NB4 (cell line): ENCODE measurements at regions not wholly inside any gene's neighbourhood (a gene's known extent, or its start where the extent isn't known, plus 50 kb on each side); places are given as distances from the start of the nearest gene placed in this dataset.

Source experiments
- MYC ChIP-seq: IDR thresholded peaks from 2 replicates; pipeline ENCODE4 v1.6.1; 2011; ENCODE audit warnings: low read depth, low read length
- POLR2A ChIP-seq: IDR thresholded peaks from 2 replicates; pipeline ENCODE4 v1.6.1; 2011; ENCODE audit warnings: mild to moderate bottlenecking; ENCODE audit not compliant: insufficient read length; ENCODE audit errors: extremely low read depth
- TF ChIP-seq, protein P1 (sequence below): IDR thresholded peaks from 2 replicates; pipeline ENCODE4 v1.6.1; 2011; ENCODE audit warnings: low read depth, low read length
- TF ChIP-seq, protein P2 (sequence below): IDR thresholded peaks from one replicate; pipeline ENCODE4 v1.5.1; 2012; ENCODE audit warnings: low read depth, low read length

DNA sequence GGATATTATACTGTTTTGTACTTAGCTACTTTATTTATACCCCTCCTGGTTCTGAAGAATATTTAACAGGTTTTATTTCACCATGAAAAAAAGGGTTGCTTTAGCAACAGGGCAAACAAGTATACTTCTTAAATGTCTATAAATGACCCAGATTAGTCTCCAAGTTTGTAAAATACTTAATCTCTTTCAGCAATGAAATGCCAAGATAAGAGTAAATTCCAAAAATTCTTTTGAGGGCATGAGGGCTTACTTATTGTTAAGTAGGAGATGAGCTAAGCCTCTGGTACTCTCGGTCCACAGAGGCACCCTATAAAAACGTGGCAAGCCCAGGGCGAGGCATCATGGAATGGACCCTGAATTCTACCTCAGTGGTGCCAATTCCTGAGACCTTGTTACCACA is 264.8 kb upstream of the NSMCE3 start:
- TF ChIP-seq, protein P1, sequence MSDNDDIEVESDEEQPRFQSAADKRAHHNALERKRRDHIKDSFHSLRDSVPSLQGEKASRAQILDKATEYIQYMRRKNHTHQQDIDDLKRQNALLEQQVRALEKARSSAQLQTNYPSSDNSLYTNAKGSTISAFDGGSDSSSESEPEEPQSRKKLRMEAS: no peak
- TF ChIP-seq, protein P2, sequence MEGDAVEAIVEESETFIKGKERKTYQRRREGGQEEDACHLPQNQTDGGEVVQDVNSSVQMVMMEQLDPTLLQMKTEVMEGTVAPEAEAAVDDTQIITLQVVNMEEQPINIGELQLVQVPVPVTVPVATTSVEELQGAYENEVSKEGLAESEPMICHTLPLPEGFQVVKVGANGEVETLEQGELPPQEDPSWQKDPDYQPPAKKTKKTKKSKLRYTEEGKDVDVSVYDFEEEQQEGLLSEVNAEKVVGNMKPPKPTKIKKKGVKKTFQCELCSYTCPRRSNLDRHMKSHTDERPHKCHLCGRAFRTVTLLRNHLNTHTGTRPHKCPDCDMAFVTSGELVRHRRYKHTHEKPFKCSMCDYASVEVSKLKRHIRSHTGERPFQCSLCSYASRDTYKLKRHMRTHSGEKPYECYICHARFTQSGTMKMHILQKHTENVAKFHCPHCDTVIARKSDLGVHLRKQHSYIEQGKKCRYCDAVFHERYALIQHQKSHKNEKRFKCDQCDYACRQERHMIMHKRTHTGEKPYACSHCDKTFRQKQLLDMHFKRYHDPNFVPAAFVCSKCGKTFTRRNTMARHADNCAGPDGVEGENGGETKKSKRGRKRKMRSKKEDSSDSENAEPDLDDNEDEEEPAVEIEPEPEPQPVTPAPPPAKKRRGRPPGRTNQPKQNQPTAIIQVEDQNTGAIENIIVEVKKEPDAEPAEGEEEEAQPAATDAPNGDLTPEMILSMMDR: no peak
- TF ChIP-seq MYC (no peak), POLR2A (no peak)
